ENCODE measurements at regions not wholly inside any gene's neighbourhood (a gene's known extent, or its start where the extent isn't known, plus 50 kb on each side); places are given as distances from the start of the nearest gene placed in this dataset.
"Not testable (repeated sequence)": the region's sequence is repeated elsewhere in the genome, so short reads cannot be mapped to it uniquely, and the experiment has no call there.

DNA sequence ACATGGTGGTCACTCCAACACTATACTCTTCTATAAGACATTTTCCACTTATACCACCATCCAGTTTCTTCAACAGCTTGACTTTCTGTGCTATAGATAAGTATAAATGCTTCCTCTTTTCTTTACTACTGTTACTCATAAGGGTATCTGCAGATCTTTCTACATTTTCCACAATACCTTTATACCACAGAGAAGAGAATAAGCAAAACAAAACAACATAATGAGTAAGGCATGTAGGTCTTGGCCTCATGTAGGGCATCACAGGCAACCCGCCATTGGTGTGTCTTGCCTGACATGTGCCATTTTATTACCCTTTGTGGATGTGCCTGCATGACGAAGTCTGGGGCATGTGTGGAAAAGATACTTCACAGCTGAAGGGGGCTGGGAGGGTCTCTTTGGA is 265.3 kb upstream of the STARD13 start:
- no peak for DNase-seq (ENCODE audit: low read depth, low spot score)

DNA sequence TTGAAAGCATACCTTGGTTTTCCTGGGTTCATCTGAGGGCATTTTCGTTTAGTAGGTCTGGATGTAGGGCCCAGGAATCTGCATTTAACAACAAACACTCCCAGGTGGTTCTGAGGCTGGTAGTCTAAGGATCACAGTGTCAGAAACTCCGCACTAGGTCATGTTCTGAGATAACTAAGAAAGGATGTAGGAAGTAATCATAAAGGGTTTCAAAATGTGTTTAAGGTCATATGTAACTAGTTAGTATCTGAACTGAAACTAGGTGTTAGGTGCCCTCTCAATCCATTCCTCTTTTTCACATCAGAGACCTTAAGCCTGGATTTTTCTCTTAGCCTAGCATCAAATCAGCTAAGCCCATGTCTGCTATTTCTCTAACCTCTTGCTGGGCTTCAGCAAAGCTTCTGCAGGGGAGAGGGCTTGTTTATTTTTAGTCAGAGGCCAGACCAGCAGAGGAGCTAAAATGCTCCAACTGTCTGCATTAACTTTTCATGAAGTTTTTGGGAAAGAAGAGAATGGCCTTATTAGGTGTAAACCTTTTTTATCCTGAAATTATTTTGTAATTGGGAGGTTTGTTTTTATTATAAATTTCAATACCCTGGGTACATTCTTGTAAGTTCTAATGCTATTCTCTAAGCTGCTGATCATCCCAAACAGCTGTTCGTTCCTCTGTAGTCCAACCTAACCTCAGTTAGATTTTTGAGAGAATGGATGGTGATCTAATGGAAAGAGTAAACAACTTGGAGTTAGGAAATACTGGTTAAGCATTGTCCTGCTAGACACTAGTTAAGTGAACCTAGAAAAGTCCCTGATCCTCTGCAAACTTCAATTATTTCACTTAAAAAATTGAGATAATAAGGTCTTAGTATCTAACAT is 262.8 kb upstream of the RFC3 start:
- no peak for DNase-seq (ENCODE audit: low read depth, low spot score)

DNA sequence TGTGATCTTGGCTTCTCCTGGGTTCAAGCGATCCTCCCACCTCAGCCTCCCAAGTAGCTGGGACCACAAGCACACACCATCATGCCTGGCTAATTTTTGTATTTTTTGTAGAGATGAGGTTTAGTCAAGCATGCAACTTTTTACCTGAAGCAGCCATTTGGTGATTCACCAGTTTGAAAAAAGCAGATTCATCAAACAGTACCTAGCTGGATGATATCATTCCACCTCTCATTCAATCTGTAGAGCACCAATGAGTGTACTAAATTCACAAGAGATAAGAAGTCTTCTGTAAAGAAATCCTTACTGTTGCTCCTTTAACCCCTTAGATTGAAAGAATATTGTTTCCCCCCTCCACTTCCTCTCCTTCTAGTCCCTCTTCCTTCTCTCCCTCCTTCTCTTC is 261.1 kb upstream of the RFC3 start:
- no peak for DNase-seq (ENCODE audit: low read depth, low spot score)

- no peak for DNase-seq (ENCODE audit: low read depth, low spot score)
Observed at GRCh38 chr13:33560726-33561125, 257.2 kb upstream of the RFC3 start.

DNA sequence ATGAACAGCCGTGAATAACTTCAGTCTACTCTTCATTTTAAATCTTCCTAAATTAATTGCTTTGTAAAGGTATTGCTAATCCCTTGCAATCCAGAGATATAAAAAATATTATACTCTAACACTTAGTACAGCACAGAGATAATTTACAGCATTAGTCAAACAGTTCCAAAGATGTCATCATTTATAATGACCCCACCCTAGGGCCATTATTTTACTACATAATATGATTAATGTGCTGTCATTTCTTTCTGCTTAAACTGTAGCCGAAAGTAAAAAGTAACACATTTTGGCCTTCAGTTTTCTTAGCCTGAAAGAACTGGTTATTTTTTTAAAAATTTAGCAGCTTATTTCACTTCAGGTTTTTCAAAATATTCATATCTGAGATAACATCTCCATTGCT is 256.3 kb upstream of the RFC3 start:
- DNase-seq (ENCODE audit: low read depth, low spot score), result no peak

DNA sequence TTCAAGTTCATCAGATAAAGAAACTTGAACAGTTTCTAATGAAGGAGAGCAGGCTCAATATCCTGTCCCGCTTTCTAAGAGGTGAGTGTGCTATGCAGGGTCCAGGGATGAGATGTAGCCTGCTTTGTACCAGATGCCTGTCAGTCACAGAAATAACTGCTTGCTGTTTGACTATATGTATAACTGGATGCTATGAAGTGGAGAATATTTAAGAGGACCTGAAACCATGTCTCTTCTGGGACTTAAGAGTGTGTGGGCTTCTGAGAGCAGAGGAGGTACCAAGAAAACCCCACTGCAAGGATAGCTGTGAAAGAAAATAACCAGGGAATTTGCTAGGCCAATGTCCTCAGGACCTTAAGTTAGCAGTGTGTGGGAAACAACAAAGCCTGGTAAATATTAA is 246.3 kb upstream of the RFC3 start:
- DNase-seq (ENCODE audit: low read depth, low spot score), result no peak

DNA sequence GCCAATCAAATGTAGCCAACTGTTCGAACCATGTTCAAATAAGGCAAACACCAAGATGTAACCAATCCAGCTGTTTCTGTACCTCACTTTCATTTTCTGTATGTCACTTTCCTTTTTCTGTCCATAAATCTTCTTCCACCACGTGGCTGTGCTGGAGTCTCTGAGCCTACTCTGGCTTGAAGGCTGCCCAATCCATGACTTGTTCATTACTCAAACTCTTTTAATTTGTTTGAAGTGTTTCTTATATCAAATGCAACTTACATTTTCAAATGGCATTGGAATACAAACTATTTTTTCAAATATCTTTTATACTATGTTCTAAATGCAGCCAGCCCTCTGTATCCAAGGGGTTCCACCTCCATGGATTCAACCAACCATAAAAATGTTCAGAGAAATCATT is 245.6 kb upstream of the RFC3 start:
- DNase-seq (ENCODE audit: low read depth, low spot score), result not testable (repeated sequence)

GRCh38 chr13:33575378-33575777 is 242.6 kb upstream of the RFC3 start:
- DNase-seq (ENCODE audit: low read depth, low spot score), result no peak

DNA sequence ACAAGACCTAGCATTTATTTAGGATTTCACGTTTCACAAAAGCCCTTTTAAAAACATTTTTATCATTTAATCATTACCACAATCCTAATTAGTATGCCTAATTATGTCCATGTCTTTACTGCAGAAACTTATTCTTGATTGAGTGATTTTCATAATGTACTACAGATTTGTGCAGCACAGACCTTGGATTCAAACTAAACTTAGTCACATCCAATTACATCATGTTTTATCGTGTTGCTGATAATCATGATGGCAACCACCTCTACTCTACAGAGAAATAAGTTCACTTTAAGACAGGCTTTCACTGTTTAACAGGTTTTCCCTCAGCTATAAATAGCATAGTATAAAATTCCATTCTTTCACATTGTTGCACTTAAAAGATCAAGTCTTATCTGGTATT is 240.9 kb upstream of the RFC3 start:
- DNase-seq (ENCODE audit: low read depth, low spot score), result no peak

DNA sequence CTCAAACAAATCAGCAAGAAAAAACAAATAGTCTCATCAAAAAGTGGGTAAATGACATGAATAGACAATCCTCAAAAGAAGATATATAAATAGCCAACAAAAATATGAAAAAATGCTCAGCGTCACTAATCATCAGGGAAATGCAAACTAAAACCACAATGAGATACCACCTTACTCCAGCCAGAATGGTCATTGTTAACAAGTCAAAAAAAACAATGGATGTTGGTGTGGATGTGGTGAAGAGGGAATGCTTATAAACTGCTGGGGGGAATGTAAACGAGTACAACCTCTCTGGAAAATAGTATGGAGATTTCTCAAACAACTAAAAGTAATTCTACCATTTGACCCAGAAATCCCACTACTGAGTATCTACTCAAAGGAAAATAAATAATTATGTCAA is 239.2 kb upstream of the RFC3 start:
- no peak for DNase-seq (ENCODE audit: low read depth, low spot score)

DNA sequence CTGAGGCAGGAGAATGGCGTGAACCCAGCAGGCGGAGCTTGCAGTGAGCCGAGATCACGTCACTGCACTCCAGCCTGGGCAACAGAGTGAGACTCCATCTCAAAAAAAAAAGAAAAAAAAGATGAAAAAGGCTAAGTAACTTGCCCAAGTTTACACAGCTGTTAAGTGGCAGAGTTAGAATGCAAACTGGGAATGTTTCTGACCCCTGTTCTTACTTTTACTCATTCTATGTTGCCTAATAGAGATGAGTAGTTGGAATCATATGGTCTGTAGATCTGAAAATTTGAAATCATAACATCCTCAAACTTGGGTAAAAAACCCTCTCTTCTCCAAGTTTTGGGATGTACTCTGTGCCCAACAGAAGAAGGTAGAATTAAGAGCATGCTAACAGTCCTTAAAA is 235.8 kb upstream of the RFC3 start:
- DNase-seq (ENCODE audit: low read depth, low spot score), result no peak

DNA sequence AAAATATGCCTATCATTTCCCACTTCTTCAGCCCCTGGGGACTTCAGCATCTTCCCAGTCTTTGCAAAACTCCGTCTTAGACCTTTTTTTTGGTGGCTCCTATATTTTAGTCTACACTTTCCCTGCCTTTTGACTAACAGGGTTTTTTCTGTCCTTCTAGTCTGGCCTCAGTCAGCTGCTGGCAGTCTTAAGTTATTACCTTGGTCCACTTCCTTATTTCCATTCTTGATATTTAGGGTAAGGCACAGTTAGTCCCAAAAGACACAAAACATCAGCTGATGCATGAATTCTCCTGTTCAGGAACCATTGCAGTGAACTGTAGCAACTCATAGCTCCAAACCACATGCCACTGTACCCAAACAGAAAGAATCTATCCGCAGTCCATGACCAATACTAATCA is 234.6 kb upstream of the RFC3 start:
- DNase-seq (ENCODE audit: low read depth, low spot score), result no peak

- no peak for DNase-seq (ENCODE audit: low read depth, low spot score)
Observed at GRCh38 chr13:33590936-33591335, 227.0 kb upstream of the RFC3 start.

GRCh38 chr13:33606692-33607091 is 211.3 kb upstream of the RFC3 start:
- no peak for DNase-seq (ENCODE audit: low read depth, low spot score)

DNA sequence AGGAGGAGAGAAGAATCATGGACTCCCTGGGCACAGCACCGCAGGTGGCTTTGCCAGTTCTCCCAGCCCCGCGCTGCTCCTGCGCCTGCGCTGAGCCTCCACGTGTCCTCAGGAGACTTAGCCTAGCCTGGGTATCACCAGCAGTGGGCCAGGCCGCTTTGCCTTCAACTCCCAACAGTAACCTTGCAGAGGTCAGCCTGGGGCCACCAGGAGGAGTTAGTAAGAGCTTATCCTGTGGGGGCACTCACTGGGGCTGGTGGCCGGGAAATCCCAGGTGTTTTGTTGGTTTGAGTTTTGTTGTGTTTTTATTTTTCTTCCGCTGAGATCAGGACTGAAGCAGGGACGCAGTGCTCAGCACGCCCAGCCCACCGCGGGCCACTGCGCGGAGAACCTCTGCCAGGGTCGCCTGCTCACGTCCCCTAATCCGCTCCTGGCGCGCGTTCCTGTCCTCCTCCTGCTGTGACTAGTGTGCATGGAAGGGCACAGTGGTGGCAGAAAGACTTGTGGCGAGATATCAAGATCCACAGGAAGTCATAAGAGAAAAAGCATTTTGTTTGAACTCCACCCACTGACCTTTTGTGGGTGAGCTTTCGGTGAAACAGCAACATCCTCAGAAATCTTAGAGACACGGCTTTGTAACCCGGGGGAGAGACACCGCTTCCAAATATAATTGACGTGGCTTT is 207.4 kb upstream of the RFC3 start:
- DNase-seq (ENCODE audit: low read depth, low spot score), result no peak

GRCh38 chr13:33611121-33611805 is 206.7 kb upstream of the RFC3 start:
- DNase-seq (ENCODE audit: low read depth, low spot score), result no peak

GRCh38 chr13:33612641-33613638 is 205.0 kb upstream of the RFC3 start:
- no peak for DNase-seq (ENCODE audit: low read depth, low spot score)

DNA sequence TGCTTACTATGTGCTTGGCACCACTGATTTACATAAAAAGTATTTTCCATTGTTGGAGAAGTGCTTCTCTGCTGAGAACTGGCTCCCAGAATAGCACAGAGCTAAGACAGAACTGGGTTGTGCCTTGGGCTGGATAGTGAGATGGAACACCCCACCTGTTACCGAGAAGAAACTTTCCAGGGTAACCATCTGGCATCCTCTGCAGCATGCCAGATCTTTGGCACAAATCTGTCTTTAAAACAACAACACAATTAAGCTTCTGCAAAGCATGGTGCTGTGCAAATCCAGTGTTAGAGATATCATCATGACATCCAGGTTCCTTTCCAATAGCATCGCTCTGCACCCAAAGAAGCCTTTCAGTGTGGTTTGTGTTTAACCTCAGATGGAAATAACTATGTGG is 202.5 kb upstream of the RFC3 start:
- no peak for DNase-seq (ENCODE audit: low read depth, low spot score)

GRCh38 chr13:33616130-33616529 is 201.8 kb upstream of the RFC3 start:
- DNase-seq (ENCODE audit: low read depth, low spot score), result no peak

- no peak for DNase-seq (ENCODE audit: low read depth, low spot score)
Observed at GRCh38 chr13:33617055-33617454, 200.9 kb upstream of the RFC3 start.

GRCh38 chr13:33624253-33624652 is 193.7 kb upstream of the RFC3 start:
- DNase-seq (ENCODE audit: low read depth, low spot score), result no peak
